GM12801 (cell line): ENCODE measurements at regions not wholly inside any gene's neighbourhood (a gene's known extent, or its start where the extent isn't known, plus 50 kb on each side); places are given as distances from the start of the nearest gene placed in this dataset.

Experiments
- CTCF ChIP-seq: IDR thresholded peaks from one replicate; pipeline ENCODE4 v1.5.1; 2011; ENCODE audit warnings: control low read depth; ENCODE audit not compliant: insufficient read length; ENCODE audit errors: extremely low read depth

GRCh38 chr10:113495553-113495952 lies 57.3 kb upstream of the HABP2 start:
- no peak for TF ChIP-seq CTCF

DNA sequence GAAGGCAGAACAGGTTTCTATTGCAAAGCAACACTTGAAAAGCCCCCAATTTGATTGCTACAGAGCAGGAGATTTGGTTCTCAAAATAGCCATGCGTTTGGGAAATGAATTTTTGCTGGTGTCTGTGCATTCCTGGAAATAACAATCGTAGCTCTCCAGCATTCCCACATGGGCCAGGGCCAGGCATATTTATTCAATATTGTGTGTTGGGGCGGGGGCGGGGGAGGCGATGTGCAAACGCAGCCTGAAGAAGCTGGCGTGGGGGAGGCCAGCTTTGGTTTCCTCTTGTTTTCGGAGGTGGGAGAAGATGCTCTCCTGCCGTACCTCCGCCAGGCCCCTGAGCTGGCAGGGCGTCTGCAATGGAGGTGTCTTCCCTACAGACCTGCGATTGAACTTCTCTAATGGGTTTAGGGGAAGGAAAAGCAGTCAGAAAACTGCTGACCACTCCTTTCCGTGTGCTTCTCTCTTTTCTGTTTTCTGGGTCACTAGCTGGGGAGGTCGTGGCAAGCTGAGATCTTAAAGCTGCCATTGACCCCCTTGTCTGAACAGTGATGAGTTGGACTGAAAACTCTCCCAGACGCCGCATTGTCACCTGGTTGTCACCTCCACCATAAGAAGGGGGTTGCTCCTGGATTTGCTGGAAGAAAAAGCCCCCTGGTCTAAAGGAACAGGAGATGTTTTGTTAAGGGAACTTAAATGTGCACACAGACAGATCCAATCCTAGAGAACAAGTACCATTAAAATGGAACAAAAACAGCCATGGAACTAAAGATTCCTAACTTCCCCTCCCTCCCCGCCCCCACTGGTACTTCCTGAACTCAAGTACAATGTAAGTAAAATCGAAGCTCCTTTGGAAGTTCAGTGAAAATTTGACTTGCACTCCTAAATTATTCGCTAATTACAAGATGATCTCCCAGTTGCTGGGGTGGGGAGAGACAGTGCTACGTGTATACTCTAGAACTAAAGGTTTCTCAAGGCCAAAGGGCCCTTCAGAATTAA lies 56.4 kb upstream of the HABP2 start:
- no peak for TF ChIP-seq CTCF

DNA sequence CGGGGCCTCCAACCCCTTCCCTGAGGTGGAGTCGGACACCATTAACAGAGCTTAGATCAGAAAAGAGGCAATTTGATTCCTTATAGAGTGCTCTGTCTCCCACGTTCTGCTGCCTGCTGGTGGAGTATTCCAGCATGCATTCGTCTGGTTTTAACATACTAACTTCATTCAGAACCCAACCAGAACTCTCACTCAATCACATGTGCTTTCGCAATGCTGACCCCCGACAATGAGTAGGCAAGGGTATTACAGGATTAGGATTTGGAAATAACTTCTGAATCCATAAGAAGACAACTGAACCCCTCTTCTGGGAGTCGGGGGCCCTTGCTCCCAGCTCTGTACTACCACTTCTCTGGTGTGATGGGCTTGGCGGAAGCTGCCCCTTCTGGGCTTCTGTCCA lies 55.7 kb upstream of the HABP2 start:
- TF ChIP-seq CTCF: no peak

- no peak for TF ChIP-seq CTCF
These were observed 53.9 kb upstream of the HABP2 start for GRCh38 chr10:113498997-113499396.

DNA sequence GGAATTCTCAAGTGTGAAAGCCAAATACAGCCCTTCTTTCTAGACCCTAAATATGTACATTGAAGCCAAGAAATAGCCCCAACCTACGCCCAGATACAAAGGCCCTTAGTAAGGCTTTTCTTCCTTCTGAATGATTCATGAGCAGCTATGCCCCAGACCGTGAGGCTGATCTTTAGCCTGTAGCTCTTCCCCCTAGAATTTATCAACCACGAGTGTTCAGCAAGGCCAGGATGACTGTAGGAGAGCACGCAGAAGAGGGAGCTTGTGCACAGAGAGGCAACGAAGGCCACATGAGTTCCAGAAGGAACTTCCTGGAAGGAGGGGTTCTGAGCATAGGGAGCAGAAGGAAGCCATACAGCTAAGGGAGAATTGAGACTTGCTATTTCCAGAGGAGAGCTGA lies 53.0 kb upstream of the HABP2 start:
- no peak for TF ChIP-seq CTCF
